Activated CD4-positive, alpha-beta memory T cell treated with anti-CD3 and anti-CD28 coated beads for 36 hours (primary cell): ENCODE measurements at regions not wholly inside any gene's neighbourhood (a gene's known extent, or its start where the extent isn't known, plus 50 kb on each side); places are given as distances from the start of the nearest gene placed in this dataset.

Experiments used
- CTCF ChIA-PET: fragments of 350-600 bp; sonication (Branson Sonifier 250); formaldehyde crosslinking; loops from one replicate; lab custom pipeline; 2021; ENCODE audit warnings: antibody characterized with exemption, inconsistent platforms; lab: Charles Lee
- POLR2A ChIA-PET: fragments of 350-600 bp; sonication (Branson Sonifier 250); formaldehyde crosslinking; loops from one replicate; lab custom pipeline; 2021; ENCODE audit warnings: antibody characterized with exemption; lab: Charles Lee
- DNase-seq: peaks from one replicate; pipeline ENCODE4 v3.0.0-alpha.2; 2020
- H3K27ac Mint-ChIP-seq: one replicate; pipeline ENCODE4 v1.8.0; 2021; ENCODE audit warnings: mixed read lengths
- H3K27me3 Mint-ChIP-seq: one replicate; pipeline ENCODE4 v1.8.0; 2021; ENCODE audit warnings: mixed read lengths
- H3K36me3 Mint-ChIP-seq: one replicate; pipeline ENCODE4 v1.8.0; 2021; ENCODE audit warnings: mixed read lengths
- H3K4me1 Mint-ChIP-seq: one replicate; pipeline ENCODE4 v1.8.0; 2021; ENCODE audit warnings: low read depth, mixed read lengths
- H3K4me3 Mint-ChIP-seq: one replicate; pipeline ENCODE4 v1.8.0; 2021; ENCODE audit warnings: mild to moderate bottlenecking, mixed read lengths
- H3K9me3 Mint-ChIP-seq: one replicate; pipeline ENCODE4 v1.8.0; 2021; ENCODE audit warnings: mixed read lengths
- intact Hi-C: fragments of 100-400 bp; cut with micrococcal nuclease; formaldehyde crosslinking; loops from one replicate; pipeline ENCODE4 v1.15.1; 2023

DNA sequence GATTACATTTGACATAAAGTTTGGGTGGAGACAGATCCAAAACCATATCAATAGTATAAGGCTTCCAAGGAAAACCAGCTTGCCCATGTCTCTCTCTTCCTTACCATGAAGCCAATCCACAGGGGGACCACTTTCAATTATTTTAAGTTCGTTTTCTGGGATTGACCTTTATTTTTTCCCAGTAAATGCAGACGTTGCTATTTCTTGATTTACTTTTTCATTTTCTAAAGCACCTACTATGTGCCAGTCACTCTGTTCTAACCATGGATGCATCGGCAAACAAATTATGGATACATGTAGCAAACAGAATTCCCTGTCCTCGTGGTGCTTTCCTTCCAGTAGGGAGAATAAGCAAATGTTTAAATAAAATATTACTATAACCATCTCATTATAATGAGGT, 65.8 kb upstream of the KCNA1 start:
- ChIA-PET POLR2A (no interaction called here), CTCF (no interaction called here)
- H3K4me1 Mint-ChIP-seq, result peaks cover 7% of the 10 kb centered on the region
- no peak overlapping the region for H3K27ac Mint-ChIP-seq
- peaks cover 2% of the 10 kb centered on the region for H3K36me3 Mint-ChIP-seq
- no peak overlapping the region for H3K4me3 Mint-ChIP-seq
- H3K9me3 Mint-ChIP-seq, result peaks cover 7% of the 10 kb centered on the region
- H3K27me3 Mint-ChIP-seq, result peaks cover 12% of the 10 kb centered on the region
- no peak for DNase-seq
- intact Hi-C loops, result no loop called here

DNA sequence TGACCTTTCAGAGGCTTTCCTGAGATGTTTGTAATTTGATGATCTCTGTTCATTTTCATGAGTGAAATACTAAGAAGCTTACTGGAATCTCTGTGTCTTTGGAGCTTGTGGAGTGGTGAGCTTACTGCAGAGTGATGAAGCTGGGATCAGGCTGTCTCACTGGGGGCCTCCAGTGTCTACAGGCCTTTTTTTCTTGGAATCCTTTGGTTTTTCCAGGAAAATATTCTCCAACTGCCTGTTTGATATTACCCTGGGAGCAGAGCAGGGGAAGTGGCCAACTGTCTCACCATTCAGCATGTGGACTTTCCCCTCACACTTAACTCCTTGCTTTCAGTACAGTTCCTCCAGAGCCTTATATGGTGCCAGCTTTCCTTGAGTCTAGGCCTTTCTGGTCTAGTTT, 62.0 kb upstream of the KCNA1 start:
- no peak overlapping the region for H3K4me3 Mint-ChIP-seq
- peaks cover 1% of the 10 kb centered on the region for H3K36me3 Mint-ChIP-seq
- peaks cover 1% of the 10 kb centered on the region for H3K9me3 Mint-ChIP-seq
- H3K27me3 Mint-ChIP-seq, result peaks cover 3% of the 10 kb centered on the region
- CTCF ChIA-PET, result interaction anchor here (1.2 kb wide), 1 partner anchor 10 kb away, joined by 5 read pairs; no protein-coding TSS in a partner anchor
- POLR2A ChIA-PET, result no interaction called here
- peaks cover 1% of the 10 kb centered on the region for H3K4me1 Mint-ChIP-seq
- H3K27ac Mint-ChIP-seq, result no peak overlapping the region
- no peak for DNase-seq
- intact Hi-C loops, result no loop called here

DNA sequence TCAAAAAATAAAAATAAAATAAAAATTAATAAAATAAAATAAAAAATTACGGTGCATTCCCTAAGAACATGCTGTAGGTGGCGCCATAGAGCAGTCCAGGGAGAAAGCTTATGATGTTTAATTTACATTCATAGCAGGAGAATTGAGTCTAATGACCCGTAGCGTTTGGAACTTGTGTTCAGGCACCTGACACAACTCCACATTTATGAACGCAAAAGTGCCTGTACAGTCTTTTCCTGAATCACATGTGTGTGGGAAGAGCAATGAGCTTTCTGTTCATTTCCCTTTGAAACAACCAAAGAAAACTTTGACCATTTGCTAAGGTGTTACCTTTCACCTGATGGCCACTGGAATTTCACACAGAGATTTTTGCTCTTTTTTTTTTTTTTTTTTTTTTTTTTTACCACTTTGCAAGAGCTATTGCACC, 60.6 kb upstream of the KCNA1 start:
- ChIA-PET POLR2A (no interaction called here), CTCF (interaction anchor here (0.6 to 1.7 kb wide), 9 partner anchors 9 to 201 kb away, joined by 3 to 15 read pairs (median 4); partner anchors contain the start of genes AKAP3 and NDUFA9)
- Mint-ChIP-seq H3K9me3 (no peaks in the 10 kb centered on the region), H3K27me3 (no peaks in the 10 kb centered on the region), H3K36me3 (no peaks in the 10 kb centered on the region), H3K27ac (no peak overlapping the region), H3K4me3 (no peak overlapping the region), H3K4me1 (no peaks in the 10 kb centered on the region)
- intact Hi-C loops, result no loop called here
- no peak for DNase-seq

DNA sequence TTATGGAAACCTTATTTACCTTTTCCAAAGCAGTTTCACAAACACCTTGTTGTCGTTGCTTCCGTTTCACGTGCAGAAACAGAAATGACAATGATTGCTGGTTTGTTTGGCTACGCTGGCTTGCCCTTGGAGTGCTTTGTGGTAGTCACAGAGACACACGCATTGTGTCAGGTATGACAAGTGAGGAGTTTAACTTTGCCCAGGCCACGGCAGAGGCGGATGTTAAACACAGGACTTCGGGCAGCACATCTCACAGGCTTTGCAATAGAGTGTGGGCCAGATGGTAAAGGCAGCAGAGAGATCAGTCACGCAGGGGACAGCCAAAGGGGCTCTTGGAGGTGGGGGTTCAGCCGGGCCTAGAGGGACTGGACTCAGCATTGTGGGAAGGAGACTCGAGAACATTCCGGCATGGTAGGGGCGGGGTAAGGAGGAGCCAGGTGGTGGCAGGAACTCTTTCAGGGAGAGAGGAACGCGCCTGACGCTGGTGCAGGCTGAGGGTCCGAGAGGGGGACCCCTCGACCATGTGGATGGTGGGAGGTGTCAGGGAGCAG, 59.8 kb upstream of the KCNA1 start:
- no peak for DNase-seq
- Mint-ChIP-seq H3K4me1 (no peaks in the 10 kb centered on the region), H3K36me3 (no peaks in the 10 kb centered on the region), H3K27ac (no peak overlapping the region), H3K27me3 (no peaks in the 10 kb centered on the region), H3K9me3 (no peaks in the 10 kb centered on the region), H3K4me3 (no peak overlapping the region)
- ChIA-PET POLR2A (no interaction called here), CTCF (interaction anchor here (0.6 to 1.7 kb wide), 7 partner anchors 8 to 201 kb away, joined by 3 to 15 read pairs (median 4); partner anchors contain the start of genes AKAP3 and NDUFA9)
- intact Hi-C loops, result no loop called here

DNA sequence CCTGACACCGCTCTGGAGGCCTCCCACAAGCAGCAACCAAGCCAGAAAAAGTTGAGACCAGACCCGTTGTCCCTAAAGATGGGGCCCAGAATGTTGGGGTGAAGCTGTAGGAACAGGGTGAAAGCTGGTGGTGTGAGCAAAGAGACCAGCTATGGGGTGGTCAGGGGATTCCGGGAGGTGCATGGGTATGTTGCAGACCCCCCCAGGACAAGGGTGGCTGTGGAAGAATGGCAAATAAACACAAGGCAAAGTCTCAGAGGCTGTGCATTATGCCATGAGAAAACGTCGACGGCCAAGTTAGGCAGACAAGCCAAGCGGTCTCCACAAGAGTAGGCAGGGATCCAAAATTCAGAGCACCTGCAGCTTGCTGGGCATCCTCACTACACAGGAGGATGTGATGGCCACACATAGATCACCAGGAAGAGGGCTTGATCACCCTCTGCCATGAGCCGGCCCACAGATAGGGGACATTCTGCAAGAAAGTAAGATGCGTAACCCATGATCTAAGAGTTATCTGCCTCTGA, 58.8 kb upstream of the KCNA1 start:
- H3K4me1 Mint-ChIP-seq, result no peaks in the 10 kb centered on the region
- DNase-seq, result no peak
- H3K9me3 Mint-ChIP-seq, result no peaks in the 10 kb centered on the region
- ChIA-PET CTCF (no interaction called here), POLR2A (no interaction called here)
- no peak overlapping the region for H3K27ac Mint-ChIP-seq
- H3K27me3 Mint-ChIP-seq, result no peaks in the 10 kb centered on the region
- H3K36me3 Mint-ChIP-seq, result no peaks in the 10 kb centered on the region
- H3K4me3 Mint-ChIP-seq, result no peak overlapping the region
- intact Hi-C loops, result no loop called here

DNA sequence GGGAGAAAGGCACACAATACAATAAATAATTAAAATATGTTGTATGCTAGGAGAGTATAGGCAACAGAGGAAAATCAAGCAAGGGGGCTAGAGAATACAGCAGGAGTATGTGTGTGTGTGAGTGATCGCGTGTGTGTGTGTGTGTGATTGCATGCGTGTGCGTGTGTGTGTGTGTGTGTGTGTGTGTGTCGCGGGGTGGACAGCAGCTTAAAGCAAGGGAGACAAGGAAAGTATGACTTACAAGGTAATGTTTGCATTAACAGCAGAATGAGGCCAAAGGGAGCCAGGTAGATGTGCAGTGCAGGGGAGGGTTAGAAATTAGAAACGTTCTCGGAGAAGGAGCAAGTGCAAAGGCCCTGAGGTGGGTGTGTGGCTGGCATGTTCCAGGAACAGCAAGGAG, 57.4 kb upstream of the KCNA1 start:
- ChIA-PET POLR2A (no interaction called here), CTCF (no interaction called here)
- H3K27ac Mint-ChIP-seq, result no peak overlapping the region
- intact Hi-C loops, result no loop called here
- H3K27me3 Mint-ChIP-seq, result no peaks in the 10 kb centered on the region
- no peaks in the 10 kb centered on the region for H3K36me3 Mint-ChIP-seq
- H3K4me1 Mint-ChIP-seq, result no peaks in the 10 kb centered on the region
- no peak overlapping the region for H3K4me3 Mint-ChIP-seq
- DNase-seq, result no peak
- no peaks in the 10 kb centered on the region for H3K9me3 Mint-ChIP-seq

DNA sequence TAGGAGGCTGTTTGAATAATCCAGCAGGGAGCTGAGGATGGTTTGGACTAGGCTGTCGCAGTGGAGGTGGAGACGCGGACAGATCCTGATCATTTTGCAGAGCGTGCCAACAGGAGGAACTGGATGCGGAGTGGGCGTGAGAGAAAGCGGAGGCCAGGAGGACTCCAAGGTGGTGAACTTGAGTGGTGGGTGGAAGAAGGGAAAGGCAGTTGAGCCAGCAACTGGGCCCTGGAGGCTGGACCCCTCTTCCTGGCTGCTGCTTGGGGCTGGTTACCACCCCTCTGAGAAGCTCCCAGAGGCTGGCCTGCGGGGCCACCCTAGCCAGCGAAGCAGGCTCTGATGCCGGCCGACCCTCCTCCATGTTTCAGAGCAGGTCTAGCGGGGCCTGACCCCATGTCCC, 56.8 kb upstream of the KCNA1 start:
- intact Hi-C loops, result no loop called here
- H3K36me3 Mint-ChIP-seq, result no peaks in the 10 kb centered on the region

DNA sequence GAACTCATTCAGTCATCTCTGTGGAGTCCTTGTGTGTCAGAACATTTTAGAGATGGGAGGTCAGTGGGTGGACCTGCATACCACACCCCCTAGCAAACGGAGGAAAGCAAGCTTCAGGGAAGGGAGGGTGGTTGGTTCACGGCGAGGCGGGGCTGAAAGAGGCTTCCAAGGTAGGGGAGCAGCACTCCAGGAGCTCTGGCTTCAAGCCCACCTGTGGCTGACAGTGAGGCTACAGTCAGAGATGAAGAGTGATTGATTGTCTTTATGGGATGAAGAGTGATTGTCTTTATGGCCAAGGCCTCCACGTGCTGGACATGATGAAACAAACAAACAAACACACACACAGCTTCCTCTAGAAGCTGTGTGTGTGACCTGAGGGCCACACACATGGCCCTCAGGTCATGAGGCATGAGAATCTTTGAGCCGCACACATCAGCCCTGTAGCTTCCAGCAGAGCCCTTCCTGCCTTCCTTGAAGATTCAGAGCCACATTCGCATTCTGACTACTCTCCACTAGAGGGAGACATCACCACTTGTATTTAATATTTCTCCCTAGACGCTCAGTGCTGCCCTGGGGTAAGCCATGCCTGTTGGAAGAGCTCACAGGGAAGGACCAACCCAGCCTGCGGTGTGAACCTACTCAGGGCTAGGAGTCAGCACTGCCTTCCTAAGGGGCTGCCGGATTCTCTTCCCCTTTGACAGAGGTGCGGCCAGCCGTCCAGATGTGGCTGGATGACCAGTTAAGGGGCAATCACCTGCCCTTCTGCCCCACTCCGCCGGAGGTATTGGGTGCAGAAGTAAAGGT, 54.4 kb upstream of the KCNA1 start:
- peak; percentile 44 for DNase-seq
- Mint-ChIP-seq H3K36me3 (no peaks in the 10 kb centered on the region), H3K4me3 (no peak overlapping the region), H3K27me3 (peaks cover 13% of the 10 kb centered on the region), H3K4me1 (peaks cover 8% of the 10 kb centered on the region), H3K27ac (no peak overlapping the region), H3K9me3 (no peaks in the 10 kb centered on the region)
- intact Hi-C loops, result loop anchor here (5.0 kb wide), 1 partner anchor 57 kb away; no protein-coding TSS in a partner anchor
- POLR2A ChIA-PET, result no interaction called here
- CTCF ChIA-PET, result interaction anchor here (0.6 to 5.4 kb wide), 42 partner anchors 9 to 1482 kb away, joined by 3 to 43 read pairs (median 4); partner anchors contain the start of gene KCNA1

More for the DNA sequence above, 56.8 kb upstream of the KCNA1 start:
- POLR2A ChIA-PET, result no interaction called here
- CTCF ChIA-PET, result interaction anchor here (1.5 kb wide), 1 partner anchor 24 kb away, joined by 3 read pairs; no protein-coding TSS in a partner anchor
- no peak for DNase-seq
- Mint-ChIP-seq H3K4me3 (no peak overlapping the region), H3K4me1 (peaks cover 4% of the 10 kb centered on the region), H3K27ac (no peak overlapping the region), H3K27me3 (peaks cover 3% of the 10 kb centered on the region), H3K9me3 (no peaks in the 10 kb centered on the region)

DNA sequence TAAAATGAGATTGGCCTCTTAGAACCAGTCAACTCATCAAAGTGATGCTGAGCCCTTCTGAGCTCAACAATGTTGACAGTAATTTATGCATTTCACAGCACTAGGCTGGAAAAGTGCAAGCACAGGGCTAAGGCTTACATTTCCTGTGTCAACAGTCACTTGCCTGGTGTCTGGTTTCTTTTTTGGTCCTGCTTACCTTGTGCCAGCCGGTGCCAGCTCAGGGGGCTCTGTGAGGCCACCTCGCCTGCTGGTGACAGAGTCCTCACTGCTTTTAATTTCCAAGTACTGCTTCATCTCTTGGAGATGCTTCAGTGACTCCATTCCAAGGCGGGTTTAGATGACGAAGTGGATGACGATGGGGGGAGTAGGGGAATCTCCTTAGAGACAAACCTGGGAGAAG, 53.1 kb upstream of the KCNA1 start:
- no peaks in the 10 kb centered on the region for H3K9me3 Mint-ChIP-seq
- H3K4me1 Mint-ChIP-seq, result peaks cover 8% of the 10 kb centered on the region
- no peak overlapping the region for H3K4me3 Mint-ChIP-seq
- POLR2A ChIA-PET, result no interaction called here
- CTCF ChIA-PET, result interaction anchor here (0.7 to 5.4 kb wide), 30 partner anchors 9 to 1182 kb away, joined by 3 to 43 read pairs (median 5); partner anchors contain the start of gene KCNA1
- DNase-seq, result no peak
- H3K27ac Mint-ChIP-seq, result no peak overlapping the region
- intact Hi-C loops, result loop anchor here (5.0 kb wide), 1 partner anchor 56 kb away; no protein-coding TSS in a partner anchor
- peaks cover 13% of the 10 kb centered on the region for H3K27me3 Mint-ChIP-seq
- no peaks in the 10 kb centered on the region for H3K36me3 Mint-ChIP-seq

DNA sequence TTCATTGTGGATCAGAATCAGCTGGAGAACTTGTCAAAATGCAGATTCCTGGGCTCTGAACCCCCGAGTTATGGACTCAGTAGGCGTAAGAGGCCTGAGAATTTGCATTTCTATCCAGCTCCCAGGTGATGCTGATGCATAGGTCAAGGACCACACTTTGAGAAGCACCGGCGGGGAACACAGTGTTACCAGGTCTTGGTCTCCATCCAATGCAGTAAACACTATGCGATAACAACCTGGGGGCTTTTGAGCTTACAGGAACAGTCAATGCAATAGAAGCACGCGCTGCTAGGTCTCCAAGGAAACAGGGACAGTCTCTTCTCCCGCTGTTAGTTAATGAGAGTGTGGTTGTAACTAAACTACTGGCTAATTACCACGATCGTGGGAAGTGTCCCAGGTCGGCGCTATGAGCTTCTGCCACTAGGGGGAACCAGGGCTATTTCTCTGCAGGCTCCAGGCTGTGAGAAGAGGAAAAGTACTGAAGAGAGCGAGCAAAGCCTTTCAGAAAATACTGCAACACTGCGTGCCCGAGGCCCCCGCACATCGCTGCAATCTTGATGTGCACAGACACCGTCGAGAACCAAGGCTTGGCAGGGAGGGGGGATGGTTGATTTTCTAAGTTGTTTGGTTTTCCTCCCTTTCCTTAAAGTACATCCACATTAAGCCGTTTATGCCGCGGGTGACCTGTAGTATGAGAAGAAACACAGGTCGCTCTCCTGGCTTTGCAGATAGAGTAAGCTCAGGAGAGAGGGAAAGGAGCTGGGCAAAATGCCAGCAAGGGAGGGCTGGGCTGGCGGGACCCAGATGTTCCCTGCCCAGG, 52.0 kb upstream of the KCNA1 start:
- POLR2A ChIA-PET, result interaction anchor here (1.0 kb wide), 1 partner anchor 30 kb away, joined by 4 read pairs; no protein-coding TSS in a partner anchor
- CTCF ChIA-PET, result interaction anchor here (0.6 to 5.4 kb wide), 47 partner anchors 9 to 1181 kb away, joined by 3 to 43 read pairs (median 5); partner anchors contain the start of gene KCNA1
- H3K27ac Mint-ChIP-seq, result no peak overlapping the region

DNA sequence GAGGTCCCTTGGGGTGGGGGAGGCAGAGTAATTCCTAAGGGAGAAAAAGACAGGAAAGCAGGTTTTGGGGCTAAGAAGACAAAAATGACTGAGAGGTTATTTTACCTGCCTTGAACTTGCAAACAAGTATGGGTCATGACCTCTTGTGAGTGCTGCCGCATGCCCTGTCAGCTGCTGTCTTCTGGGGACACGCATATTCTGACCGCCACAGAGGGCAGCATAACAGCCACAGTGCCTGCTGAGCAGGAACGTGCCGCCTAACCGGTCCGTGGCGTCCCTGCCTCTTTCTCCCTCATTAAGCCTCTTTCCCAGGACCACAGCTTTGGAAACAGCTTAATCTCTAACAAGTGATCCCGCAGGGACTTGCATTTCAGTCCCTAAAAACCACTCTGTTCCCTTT, 51.3 kb upstream of the KCNA1 start:
- ChIA-PET CTCF (interaction anchor here (0.8 to 5.4 kb wide), 20 partner anchors 9 to 1179 kb away, joined by 3 to 43 read pairs (median 6); no protein-coding TSS in a partner anchor), POLR2A (no interaction called here)
- Mint-ChIP-seq H3K4me1 (peaks cover 8% of the 10 kb centered on the region), H3K27ac (no peak overlapping the region), H3K4me3 (no peak overlapping the region), H3K9me3 (no peaks in the 10 kb centered on the region), H3K27me3 (peaks cover 13% of the 10 kb centered on the region), H3K36me3 (no peaks in the 10 kb centered on the region)
- intact Hi-C loops, result loop anchor here (5.0 kb wide), 1 partner anchor 54 kb away; no protein-coding TSS in a partner anchor
- no peak for DNase-seq

More for the DNA sequence above, 52.0 kb upstream of the KCNA1 start:
- peak; percentile 83 for DNase-seq
- no peaks in the 10 kb centered on the region for H3K9me3 Mint-ChIP-seq
- peaks cover 13% of the 10 kb centered on the region for H3K27me3 Mint-ChIP-seq
- no peaks in the 10 kb centered on the region for H3K36me3 Mint-ChIP-seq
- intact Hi-C loops, result loop anchor here (1.0 to 5.0 kb wide), 2 partner anchors 55 to 146 kb away; no protein-coding TSS in a partner anchor
- H3K4me3 Mint-ChIP-seq, result peak overlapping the region; percentile 40
- H3K4me1 Mint-ChIP-seq, result peaks cover 8% of the 10 kb centered on the region
